GM12891 (cell line): ENCODE measurements at regions not wholly inside any gene's neighbourhood (a gene's known extent, or its start where the extent isn't known, plus 50 kb on each side); places are given as distances from the start of the nearest gene placed in this dataset.

Experiments used
- PAX5 ChIP-seq: IDR thresholded peaks from 2 replicates; pipeline ENCODE4 v1.6.1; 2011; ENCODE audit warnings: low read length, moderate library complexity, mild to moderate bottlenecking; ENCODE audit not compliant: insufficient read depth, severe bottlenecking
- POLR2A ChIP-seq: IDR thresholded peaks from 2 replicates; pipeline ENCODE4 v1.6.1; 2011; ENCODE audit warnings: low read depth, low read length, control low read depth
- POLR2AphosphoS5 ChIP-seq: IDR thresholded peaks from 2 replicates; pipeline ENCODE4 v1.6.1; 2011; ENCODE audit warnings: low read depth, low read length, control low read depth
- POU2F2 ChIP-seq: IDR thresholded peaks from 2 replicates; pipeline ENCODE4 v1.6.1; 2011; ENCODE audit warnings: low read depth, mild to moderate bottlenecking, control low read depth, low read length, moderate library complexity
- SPI1 ChIP-seq: IDR thresholded peaks from 2 replicates; pipeline ENCODE4 v1.6.1; 2011; ENCODE audit warnings: low read depth, low read length, control low read depth
- TAF1 ChIP-seq: IDR thresholded peaks from 2 replicates; pipeline ENCODE4 v1.6.1; 2011; ENCODE audit warnings: low read depth, low read length, control low read depth

- no peak for TF ChIP-seq POLR2A
- TF ChIP-seq POLR2AphosphoS5 = no peak
- TF ChIP-seq TAF1 = no peak
- no peak for TF ChIP-seq PAX5
- no peak for TF ChIP-seq SPI1
- no peak for TF ChIP-seq POU2F2
Observed at GRCh38 chr1:78322928-78323680, 167.7 kb upstream of the PTGFR start.
